Right lung (tissue), 2 donors: ENCODE measurements at regions not wholly inside any gene's neighbourhood (a gene's known extent, or its start where the extent isn't known, plus 50 kb on each side); places are given as distances from the start of the nearest gene placed in this dataset.

Experiments used
- DNase-seq, 2 donors: peaks; one replicate each; pipeline ENCODE4 v3.0.0-alpha.2; 2013

GRCh38 chr4:1543561-1543960 is 137.3 kb upstream of the NKX1-1 start:
- no peak for DNase-seq

- no peak for DNase-seq
These were observed 136.5 kb upstream of the NKX1-1 start for GRCh38 chr4:1542516-1543320.

GRCh38 chr4:1542226-1542490 is 135.9 kb upstream of the NKX1-1 start:
- no peak for DNase-seq

GRCh38 chr4:1541449-1542225 is 135.4 kb upstream of the NKX1-1 start:
- DNase-seq, result no peak

GRCh38 chr4:1540601-1541375 is 134.5 kb upstream of the NKX1-1 start:
- DNase-seq, result no peak

GRCh38 chr4:1539859-1540600 is 133.8 kb upstream of the NKX1-1 start:
- no peak for DNase-seq

GRCh38 chr4:1538941-1539772 is 132.9 kb upstream of the NKX1-1 start:
- DNase-seq, result no peak

- DNase-seq, result no peak
These were observed 131.8 kb upstream of the NKX1-1 start for GRCh38 chr4:1538096-1538410.

GRCh38 chr4:1537410-1538095 is 131.3 kb upstream of the NKX1-1 start:
- DNase-seq, result no peak

- DNase-seq, result no peak
These were observed 130.6 kb upstream of the NKX1-1 start for GRCh38 chr4:1536579-1537409.

GRCh38 chr4:1535926-1536578 is 129.8 kb upstream of the NKX1-1 start:
- DNase-seq, result no peak

- no peak for DNase-seq
These were observed 128.8 kb upstream of the NKX1-1 start for GRCh38 chr4:1534876-1535526.

- DNase-seq, result no peak
These were observed 128.0 kb upstream of the NKX1-1 start for GRCh38 chr4:1534095-1534872.

GRCh38 chr4:1533501-1534064 is 127.3 kb upstream of the NKX1-1 start:
- no peak for DNase-seq

- no peak for DNase-seq
These were observed 126.5 kb upstream of the NKX1-1 start for GRCh38 chr4:1532549-1533395.
